Endothelial cell (in vitro differentiated cells): ENCODE measurements at regions not wholly inside any gene's neighbourhood (a gene's known extent, or its start where the extent isn't known, plus 50 kb on each side); places are given as distances from the start of the nearest gene placed in this dataset.
"Not testable (repeated sequence)": the region's sequence is repeated elsewhere in the genome, so short reads cannot be mapped to it uniquely, and the experiment has no call there.

ENCODE experiments used
- DNase-seq: peaks from one replicate; pipeline ENCODE4 v3.0.0; 2021; ENCODE audit warnings: low spot score
- H3K27ac Mint-ChIP-seq: one replicate; pipeline ENCODE4 v1.8.0; 2021; ENCODE audit warnings: mixed read lengths, inconsistent platforms; ENCODE audit not compliant: unreplicated experiment
- H3K27me3 Mint-ChIP-seq: one replicate; pipeline ENCODE4 v1.8.0; 2021; ENCODE audit warnings: mild to moderate bottlenecking, moderate library complexity, mixed read lengths, inconsistent platforms; ENCODE audit not compliant: unreplicated experiment
- H3K36me3 Mint-ChIP-seq: one replicate; pipeline ENCODE4 v1.8.0; 2021; ENCODE audit warnings: mild to moderate bottlenecking, low read depth, mixed read lengths, inconsistent platforms; ENCODE audit not compliant: unreplicated experiment
- H3K4me1 Mint-ChIP-seq: one replicate; pipeline ENCODE4 v1.8.0; 2021; ENCODE audit warnings: mild to moderate bottlenecking, mixed read lengths, inconsistent platforms; ENCODE audit not compliant: unreplicated experiment
- H3K4me3 Mint-ChIP-seq: one replicate; pipeline ENCODE4 v1.8.0; 2021; ENCODE audit warnings: mild to moderate bottlenecking, mixed read lengths, inconsistent platforms; ENCODE audit not compliant: unreplicated experiment
- H3K9me3 Mint-ChIP-seq: one replicate; pipeline ENCODE4 v1.8.0; 2021; ENCODE audit warnings: mixed read lengths, inconsistent platforms; ENCODE audit not compliant: unreplicated experiment
- TF ChIP-seq, protein P1 (sequence below): fragments of 200-600 bp; sonication (generic); IDR thresholded peaks from one replicate; pipeline ENCODE4 v1.5.0; 2021; ENCODE audit warnings: antibody characterized with exemption; ENCODE audit not compliant: unreplicated experiment

DNA sequence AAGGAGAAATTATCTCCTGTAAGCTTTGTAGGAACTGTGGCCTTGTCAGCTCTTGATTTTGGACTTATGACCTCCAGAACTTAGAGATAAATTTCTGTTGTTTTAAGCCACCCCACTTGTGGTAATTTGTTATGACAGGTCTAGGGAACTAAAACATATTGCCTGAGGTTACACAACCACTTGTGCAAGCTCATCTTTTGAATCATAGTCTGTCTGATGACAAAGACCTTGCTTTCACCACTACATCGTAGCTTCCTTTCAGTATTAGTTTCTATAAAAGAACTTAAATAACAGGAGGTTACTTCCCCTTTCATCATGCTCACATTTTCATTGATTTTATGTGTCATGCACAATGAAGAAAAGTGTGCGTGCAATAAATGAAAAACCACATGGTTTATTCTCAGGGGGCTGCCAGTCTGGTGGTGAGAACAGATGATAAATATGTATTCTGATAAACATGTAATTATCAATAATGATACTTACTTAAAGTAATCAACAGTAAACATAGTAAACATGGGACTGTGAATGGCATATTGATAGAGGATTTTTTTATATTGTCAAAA lies 690.0 kb upstream of the HS3ST1 start:
- TF ChIP-seq, protein P1, sequence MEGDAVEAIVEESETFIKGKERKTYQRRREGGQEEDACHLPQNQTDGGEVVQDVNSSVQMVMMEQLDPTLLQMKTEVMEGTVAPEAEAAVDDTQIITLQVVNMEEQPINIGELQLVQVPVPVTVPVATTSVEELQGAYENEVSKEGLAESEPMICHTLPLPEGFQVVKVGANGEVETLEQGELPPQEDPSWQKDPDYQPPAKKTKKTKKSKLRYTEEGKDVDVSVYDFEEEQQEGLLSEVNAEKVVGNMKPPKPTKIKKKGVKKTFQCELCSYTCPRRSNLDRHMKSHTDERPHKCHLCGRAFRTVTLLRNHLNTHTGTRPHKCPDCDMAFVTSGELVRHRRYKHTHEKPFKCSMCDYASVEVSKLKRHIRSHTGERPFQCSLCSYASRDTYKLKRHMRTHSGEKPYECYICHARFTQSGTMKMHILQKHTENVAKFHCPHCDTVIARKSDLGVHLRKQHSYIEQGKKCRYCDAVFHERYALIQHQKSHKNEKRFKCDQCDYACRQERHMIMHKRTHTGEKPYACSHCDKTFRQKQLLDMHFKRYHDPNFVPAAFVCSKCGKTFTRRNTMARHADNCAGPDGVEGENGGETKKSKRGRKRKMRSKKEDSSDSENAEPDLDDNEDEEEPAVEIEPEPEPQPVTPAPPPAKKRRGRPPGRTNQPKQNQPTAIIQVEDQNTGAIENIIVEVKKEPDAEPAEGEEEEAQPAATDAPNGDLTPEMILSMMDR: no peak
- H3K4me3 Mint-ChIP-seq: no peak overlapping the region
- no peak overlapping the region for H3K27ac Mint-ChIP-seq

DNA sequence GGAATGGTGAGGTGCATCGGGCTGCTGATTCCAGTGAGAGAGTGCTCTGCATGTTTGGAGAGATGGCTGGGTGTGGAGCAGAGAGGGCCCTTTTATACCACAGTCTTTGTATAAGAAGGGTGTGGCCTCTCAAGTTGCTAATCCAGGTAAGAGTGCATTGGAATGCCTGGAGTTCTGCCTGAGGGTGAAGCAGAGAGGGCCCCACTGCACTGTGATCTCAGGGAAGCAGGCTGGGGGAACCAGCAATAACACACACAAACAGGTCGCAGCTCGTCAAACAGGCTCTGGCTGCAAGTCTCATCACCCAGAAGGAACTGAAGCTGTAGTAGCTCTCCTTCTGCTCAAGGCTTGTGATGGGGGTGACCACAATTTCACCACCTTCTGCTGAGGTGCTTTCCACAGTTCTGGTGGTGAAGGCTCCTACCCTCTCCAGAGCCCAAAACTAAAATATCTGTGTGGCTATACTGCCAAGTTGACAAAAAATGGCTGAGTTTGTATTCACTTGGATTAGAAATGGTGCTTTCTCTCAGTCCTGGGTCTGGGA lies 687.4 kb upstream of the HS3ST1 start:
- Mint-ChIP-seq H3K9me3 (no peaks in the 10 kb centered on the region), H3K4me3 (no peak overlapping the region), H3K27ac (no peak overlapping the region), H3K36me3 (no peaks in the 10 kb centered on the region), H3K4me1 (no peaks in the 10 kb centered on the region), H3K27me3 (no peaks in the 10 kb centered on the region)
- TF ChIP-seq, protein P1: no peak
- no peak for DNase-seq

More for the DNA sequence above, 690.0 kb upstream of the HS3ST1 start:
- peaks cover 1% of the 10 kb centered on the region for H3K4me1 Mint-ChIP-seq
- H3K36me3 Mint-ChIP-seq: no peaks in the 10 kb centered on the region
- DNase-seq: no peak
- no peaks in the 10 kb centered on the region for H3K27me3 Mint-ChIP-seq
- no peaks in the 10 kb centered on the region for H3K9me3 Mint-ChIP-seq

DNA sequence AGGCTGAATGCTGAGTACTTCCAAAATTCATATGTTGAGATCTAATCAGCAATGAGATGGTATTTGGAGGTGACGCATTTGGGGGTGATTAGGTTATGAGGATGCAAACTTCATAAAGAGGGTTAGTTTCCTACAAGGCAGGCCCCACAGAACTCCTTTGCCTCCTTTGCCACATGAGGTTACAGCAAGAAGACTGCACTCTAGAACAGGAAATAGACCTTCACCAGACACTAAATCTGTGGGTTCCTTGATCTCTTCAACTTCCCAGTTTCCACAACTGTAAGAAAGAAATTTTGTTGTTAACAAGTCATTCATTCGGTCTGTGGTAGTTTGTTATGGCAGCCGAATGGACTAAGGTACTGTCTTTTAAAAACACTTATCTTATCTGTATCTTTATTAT lies 681.9 kb upstream of the HS3ST1 start:
- no peak overlapping the region for H3K4me3 Mint-ChIP-seq
- TF ChIP-seq, protein P1: no peak
- DNase-seq: no peak
- H3K36me3 Mint-ChIP-seq: no peaks in the 10 kb centered on the region
- no peaks in the 10 kb centered on the region for H3K27me3 Mint-ChIP-seq
- no peaks in the 10 kb centered on the region for H3K9me3 Mint-ChIP-seq
- no peaks in the 10 kb centered on the region for H3K4me1 Mint-ChIP-seq
- no peak overlapping the region for H3K27ac Mint-ChIP-seq

DNA sequence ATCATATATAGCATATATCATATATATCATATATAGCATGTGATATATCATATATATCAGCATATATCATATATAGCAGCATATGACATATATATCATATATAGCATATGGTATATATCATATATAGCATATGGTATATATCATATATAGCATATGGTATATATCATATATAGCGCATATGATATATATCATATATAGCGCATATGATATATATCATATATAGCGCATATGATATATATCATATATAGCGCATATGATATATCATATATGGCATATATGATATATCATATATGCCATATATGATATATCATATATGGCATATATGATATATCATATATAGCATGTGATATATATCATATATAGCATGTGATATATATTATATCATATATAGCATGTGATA lies 680.4 kb upstream of the HS3ST1 start:
- H3K27me3 Mint-ChIP-seq, H3K4me1 Mint-ChIP-seq, H3K27ac Mint-ChIP-seq, H3K36me3 Mint-ChIP-seq, H3K9me3 Mint-ChIP-seq, H3K4me3 Mint-ChIP-seq, DNase-seq: not testable (repeated sequence)

DNA sequence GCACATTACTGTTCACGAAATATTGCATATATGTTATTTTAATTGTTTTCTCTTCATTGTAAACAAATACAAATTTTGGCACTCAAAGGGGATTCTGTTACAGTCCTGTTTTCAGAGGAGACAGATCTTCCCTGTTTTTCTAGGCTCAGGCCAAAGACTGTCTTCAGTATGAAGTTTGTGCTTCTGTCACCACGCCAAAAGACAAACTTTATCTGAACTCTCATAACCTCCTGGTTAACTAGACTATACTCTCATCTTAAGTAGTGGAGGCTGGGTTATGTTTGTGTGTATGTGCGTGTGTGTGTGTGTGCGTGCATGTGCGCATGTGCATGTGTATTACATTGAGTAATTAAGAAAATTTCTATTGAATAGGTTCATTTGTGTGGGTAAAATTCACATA lies 676.8 kb upstream of the HS3ST1 start:
- Mint-ChIP-seq H3K9me3 (no peaks in the 10 kb centered on the region), H3K36me3 (no peaks in the 10 kb centered on the region), H3K27ac (no peak overlapping the region), H3K4me1 (no peaks in the 10 kb centered on the region), H3K27me3 (no peaks in the 10 kb centered on the region), H3K4me3 (no peak overlapping the region)
- no peak for DNase-seq
- TF ChIP-seq, protein P1: no peak

DNA sequence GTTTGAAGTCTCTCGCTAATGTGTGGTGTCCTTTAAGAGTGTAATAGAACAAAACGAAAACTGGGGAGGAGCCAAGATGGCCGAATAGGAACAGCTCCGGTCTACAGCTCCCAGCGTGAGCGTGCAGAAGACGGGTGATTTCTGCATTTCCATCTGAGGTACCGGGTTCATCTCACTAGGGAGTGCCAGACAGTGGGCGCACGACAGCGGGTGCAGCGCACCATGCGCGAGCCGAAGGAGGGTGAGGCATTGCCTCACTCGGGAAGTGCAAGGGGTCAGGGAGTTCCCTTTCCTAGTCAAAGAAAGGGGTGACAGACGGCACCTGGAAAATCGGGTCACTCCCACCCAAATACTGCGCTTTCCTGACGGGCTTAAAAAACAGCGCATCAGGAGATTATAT lies 661.2 kb upstream of the HS3ST1 start:
- not testable (repeated sequence) for H3K36me3 Mint-ChIP-seq, H3K27me3 Mint-ChIP-seq, H3K4me3 Mint-ChIP-seq, H3K27ac Mint-ChIP-seq, DNase-seq, H3K4me1 Mint-ChIP-seq, H3K9me3 Mint-ChIP-seq
